GM10266 (cell line): ENCODE measurements at regions not wholly inside any gene's neighbourhood (a gene's known extent, or its start where the extent isn't known, plus 50 kb on each side); places are given as distances from the start of the nearest gene placed in this dataset.
"Not testable (repeated sequence)": the region's sequence is repeated elsewhere in the genome, so short reads cannot be mapped to it uniquely, and the experiment has no call there.

Experiments used
- DNase-seq: peaks from one replicate; pipeline ENCODE4 v3.0.0; 2012; ENCODE audit errors: extremely low spot score
- TF ChIP-seq, protein P1 (sequence below): IDR thresholded peaks from 2 replicates; pipeline ENCODE4 v1.5.1; 2012; ENCODE audit warnings: mild to moderate bottlenecking, low read depth; ENCODE audit not compliant: control insufficient read depth, insufficient read depth; ENCODE audit errors: missing control alignments

DNA sequence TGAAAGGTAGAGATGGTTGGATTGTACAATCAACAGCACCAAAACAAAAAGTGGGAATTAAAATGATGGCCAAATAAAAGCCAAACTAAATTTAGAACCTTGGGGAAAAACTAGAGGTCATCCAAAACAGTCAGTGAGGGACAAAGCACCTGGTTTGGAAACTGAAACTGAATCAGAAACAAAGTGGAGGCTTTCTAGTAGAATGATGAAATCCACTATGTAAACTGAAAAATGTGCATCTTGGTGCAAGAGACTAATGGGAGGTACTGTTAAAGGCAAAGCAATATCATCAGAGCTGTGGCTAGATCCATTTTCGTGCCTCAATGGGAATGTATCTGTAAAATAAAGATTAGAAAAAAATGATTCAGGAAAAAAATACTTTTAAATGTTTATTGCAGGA is 380.0 kb upstream of the GJE1 start:
- DNase-seq, result no peak
- TF ChIP-seq, protein P1, sequence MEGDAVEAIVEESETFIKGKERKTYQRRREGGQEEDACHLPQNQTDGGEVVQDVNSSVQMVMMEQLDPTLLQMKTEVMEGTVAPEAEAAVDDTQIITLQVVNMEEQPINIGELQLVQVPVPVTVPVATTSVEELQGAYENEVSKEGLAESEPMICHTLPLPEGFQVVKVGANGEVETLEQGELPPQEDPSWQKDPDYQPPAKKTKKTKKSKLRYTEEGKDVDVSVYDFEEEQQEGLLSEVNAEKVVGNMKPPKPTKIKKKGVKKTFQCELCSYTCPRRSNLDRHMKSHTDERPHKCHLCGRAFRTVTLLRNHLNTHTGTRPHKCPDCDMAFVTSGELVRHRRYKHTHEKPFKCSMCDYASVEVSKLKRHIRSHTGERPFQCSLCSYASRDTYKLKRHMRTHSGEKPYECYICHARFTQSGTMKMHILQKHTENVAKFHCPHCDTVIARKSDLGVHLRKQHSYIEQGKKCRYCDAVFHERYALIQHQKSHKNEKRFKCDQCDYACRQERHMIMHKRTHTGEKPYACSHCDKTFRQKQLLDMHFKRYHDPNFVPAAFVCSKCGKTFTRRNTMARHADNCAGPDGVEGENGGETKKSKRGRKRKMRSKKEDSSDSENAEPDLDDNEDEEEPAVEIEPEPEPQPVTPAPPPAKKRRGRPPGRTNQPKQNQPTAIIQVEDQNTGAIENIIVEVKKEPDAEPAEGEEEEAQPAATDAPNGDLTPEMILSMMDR, result no peak

DNA sequence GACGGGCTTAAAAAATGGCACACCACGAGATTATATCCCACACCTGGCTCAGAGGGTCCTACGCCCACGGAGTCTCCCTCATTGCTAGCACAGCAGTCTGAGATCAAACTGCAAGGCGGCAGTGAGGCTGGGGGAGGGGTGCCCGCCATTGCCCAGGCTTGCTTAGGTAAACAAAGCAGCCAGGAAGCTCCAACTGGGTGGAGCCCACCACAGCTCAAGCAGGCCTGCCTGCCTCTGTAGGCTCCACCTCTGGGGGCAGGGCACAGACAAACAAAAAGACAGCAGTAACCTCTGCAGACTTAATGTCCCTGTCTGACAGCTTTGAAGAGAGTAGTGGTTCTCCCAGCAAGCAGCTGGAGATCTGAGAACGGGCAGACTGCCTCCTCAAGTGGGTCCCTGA is 386.4 kb upstream of the GJE1 start:
- not testable (repeated sequence) for DNase-seq

DNA sequence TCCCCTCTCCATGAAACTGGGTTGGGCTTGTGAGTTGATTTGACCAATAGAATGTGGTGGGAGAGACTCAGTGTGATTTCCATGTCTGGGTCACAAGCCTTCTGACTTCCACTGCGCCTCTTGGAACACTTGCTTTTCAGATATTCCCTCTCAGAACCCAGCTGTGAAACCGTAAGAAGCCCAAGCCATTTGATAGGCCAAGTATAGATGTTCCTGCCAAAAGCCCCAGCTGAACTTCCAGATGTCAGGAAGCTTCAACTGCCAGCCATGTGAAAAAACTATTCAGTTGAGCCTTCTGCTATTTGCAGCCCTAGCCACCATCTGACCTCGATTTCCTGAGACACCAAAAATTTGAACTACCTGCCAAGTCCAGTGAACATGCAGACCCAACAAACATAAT is 387.8 kb upstream of the GJE1 start:
- TF ChIP-seq, protein P1, result no peak
- DNase-seq, result no peak

DNA sequence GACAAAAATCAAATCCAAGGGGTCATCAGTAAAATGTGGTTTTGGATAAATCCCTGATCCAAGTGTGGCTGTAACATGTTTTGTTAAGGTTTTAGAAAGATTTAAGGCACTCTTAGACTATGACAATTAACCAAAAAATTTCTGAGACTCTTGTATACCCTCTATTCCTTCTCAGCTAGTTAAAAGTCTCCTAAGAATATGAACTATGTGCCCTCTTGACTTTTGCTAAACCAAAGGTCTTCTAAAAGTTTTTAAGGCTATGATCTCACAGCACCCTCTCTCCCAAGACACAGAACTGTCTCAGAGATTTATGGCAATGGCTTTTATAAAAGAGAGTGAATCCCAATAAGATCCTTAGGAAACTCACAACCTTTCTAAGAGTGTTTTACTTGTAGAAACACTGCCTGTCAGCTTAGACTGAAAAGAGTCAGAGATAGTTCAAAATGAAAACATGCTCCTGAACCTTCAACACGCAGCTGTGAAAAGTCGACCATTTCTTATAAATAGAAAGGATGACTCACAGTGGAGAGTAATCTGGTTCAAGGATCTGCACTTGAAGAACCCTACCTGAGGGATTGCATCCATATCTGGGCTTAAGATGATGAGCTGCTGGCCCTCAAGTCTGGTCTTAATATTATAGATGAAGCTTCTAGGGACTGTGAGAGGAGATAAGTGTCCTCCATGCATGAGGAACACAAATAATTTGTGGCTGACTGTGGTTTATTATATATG is 388.4 kb upstream of the GJE1 start:
- TF ChIP-seq, protein P1, result no peak

DNA sequence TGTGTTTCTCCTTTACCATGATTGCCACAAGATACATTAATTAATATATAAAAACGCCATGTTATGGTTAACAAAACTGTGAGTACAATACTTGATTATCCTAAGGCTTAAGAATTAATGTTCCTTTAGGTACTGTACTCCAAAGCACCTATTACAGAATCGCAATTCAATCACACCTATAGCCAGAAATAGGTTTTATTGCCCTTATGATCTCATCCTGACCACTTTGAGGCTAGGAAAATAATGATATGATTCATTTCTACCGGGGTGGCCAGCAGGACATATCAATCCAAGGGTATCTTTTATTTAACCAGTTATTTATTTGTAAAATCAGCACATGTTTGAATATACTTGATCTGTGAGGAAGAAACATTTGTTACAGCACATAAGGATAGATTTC is 396.6 kb upstream of the GJE1 start:
- no peak for DNase-seq
- TF ChIP-seq, protein P1, result no peak

More for the DNA sequence above, 388.4 kb upstream of the GJE1 start:
- no peak for DNase-seq

DNA sequence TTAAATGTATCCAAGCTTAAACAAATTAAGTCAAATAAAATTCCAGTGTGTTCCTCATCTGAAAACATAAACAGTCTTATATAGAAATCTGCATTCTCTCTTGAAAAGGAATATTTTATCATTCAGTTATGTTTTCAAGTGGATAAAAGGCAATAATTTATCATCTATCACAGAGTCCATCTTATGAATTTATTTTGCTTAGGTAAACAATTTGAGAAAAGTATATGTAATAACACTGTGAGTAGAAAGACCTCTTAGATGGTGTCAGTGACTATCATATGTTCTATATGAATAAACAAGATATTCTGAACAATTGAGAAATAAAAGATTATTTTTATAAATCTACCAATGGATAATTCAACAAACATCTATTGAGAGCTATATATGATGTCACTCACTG is 397.6 kb upstream of the GJE1 start:
- TF ChIP-seq, protein P1, result no peak
- DNase-seq, result no peak

DNA sequence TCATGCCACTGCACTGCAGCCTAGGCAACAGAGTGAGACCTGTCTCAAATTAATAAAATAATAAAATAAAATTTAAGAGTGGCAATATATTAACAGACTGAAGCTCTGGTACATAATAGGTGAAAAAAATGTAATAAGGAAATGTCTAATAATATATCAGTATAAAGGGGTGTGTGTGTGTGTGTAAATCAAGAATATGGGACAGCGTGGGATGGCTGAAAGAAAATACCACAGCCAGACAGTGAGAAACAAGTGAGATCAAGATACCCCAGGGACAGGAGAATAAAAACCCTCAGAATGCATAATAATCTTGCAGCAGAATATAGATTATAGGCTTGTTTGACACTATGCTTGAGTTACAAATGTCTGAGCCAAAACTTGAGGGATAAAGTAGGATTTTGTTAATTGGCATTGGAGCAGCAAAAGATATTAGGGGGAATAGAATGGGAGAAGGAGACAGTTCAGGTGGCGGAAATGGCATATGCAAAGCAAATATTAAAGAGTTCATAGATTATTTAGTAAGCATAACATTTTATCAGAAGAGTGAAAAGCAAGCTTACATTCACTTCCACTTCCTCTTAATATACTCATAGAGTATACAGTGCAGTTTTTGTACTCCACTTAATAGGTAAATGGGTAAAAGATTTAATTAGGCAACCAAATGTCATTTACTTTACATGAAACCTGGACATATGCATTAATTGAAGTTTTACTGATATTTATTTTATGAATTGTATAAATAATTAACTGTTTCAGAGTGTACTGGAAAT is 398.5 kb upstream of the GJE1 start:
- TF ChIP-seq, protein P1, result no peak
- no peak for DNase-seq
